Activated T-cell treated with anti-CD3 and anti-CD28 coated beads, Interleukin-2, amount 50 U/mL, for 48 hours (primary cell): ENCODE measurements at regions not wholly inside any gene's neighbourhood (a gene's known extent, or its start where the extent isn't known, plus 50 kb on each side); places are given as distances from the start of the nearest gene placed in this dataset.
"Not testable (repeated sequence)": the region's sequence is repeated elsewhere in the genome, so short reads cannot be mapped to it uniquely, and the experiment has no call there.

ENCODE experiments used
- DNase-seq, 2 experiments: peaks; one replicate each; pipeline ENCODE4 v3.0.0-alpha.2; 2020

GRCh38 chr10:10020945-10021344, 996.7 kb upstream of the CELF2 start:
- DNase-seq: no peak

DNA sequence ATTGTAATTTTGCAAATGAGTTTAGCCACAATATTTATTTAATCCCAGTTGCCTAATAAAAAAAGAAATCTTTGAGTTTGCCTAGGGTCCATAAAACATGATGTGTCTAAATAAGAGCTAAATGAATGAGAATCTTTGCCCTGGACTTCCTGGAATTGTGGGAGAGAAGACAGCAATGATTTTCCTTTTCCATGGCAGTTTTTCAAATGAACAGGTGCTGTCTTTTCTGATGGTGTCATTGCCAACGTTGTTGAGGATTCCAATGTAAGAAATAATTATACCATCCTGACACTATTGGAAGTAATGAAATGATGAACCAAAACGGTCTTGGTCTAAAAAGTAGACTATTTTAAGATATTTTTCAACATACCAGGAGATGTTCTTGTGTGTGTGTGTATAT, 984.7 kb upstream of the CELF2 start:
- no peak for DNase-seq

DNA sequence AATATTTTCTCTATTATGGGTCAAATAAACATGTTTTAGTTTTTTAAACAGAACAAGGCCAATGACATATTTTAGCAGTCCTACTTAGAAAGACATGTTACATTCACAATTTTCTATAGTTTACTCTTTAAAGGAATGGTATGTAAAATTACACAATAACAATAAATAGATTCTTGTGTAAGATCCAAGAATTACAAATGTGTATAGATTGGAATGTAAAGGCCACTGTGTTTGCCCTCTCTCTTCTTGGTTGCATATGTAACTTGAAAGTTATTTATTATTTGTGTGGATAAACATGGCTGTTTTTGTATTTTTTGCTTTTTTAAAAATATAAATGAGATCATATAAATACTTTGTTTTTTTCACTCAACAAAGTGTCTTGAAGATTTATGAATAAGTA, 979.3 kb upstream of the CELF2 start:
- no peak for DNase-seq

DNA sequence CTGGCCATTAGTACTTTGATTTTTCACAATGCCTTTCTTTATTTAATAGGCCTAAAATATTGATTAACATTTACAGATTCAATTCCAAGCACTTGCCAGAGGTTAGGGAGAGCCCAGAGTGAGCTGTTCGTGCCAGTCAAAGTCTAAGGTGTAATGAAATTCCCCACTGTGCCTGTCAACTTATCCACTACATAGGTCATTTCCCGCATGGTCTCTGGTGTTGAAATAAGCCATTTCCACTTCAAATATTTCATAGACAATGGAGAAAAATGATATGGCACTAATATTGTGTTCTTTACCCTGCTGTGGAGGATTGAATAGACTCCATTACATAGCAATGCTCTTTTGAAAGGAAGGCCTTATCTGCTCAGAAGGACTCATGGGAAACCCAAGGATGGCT, 978.1 kb upstream of the CELF2 start:
- DNase-seq: no peak

- DNase-seq: no peak
Observed at GRCh38 chr10:10043083-10043482, 974.6 kb upstream of the CELF2 start.

DNA sequence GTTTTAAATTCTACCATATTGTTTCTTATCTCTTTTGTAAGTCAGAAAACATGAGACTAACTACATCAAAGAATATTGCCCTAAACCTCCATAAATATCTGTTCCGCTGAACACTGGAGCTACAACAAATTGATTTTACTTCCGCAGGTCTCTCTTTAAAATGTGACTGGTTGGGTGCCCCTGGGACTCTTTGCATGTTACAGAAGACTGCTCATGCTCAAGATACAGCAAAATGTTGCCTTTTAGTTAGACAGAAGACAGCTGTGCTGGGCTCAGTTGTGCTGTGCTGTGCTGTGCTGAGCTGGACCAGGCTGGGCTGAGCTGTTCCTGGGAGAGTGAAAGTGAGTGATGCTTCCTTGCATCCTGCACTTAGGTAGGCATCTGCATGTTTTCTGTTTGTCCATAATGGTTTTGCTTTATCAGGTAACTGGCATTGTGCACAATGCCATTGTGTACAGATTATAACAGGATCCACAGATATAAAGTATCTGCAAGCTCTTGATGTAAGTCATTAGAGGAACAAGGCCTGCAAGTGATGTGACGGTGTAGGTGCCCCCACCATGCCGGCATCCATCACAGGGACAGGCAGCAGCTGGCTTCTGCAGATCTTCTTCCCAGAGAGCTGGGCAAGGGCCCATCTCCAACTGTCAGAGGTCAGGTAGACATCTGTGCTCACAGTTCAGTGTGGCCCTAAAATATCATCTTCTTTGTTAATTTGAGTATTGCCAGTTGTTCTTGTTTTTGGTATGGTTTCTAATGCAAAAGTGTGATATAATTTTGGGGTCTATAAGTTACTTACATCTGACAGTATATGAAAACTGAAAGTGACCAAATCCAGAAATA, 972.5 kb upstream of the CELF2 start:
- no peak for DNase-seq

- DNase-seq: no peak
Observed at GRCh38 chr10:10045765-10046028, 972.0 kb upstream of the CELF2 start.

- no peak for DNase-seq
Observed at GRCh38 chr10:10047426-10047825, 970.2 kb upstream of the CELF2 start.

- DNase-seq: no peak
Observed at GRCh38 chr10:10053051-10053450, 964.6 kb upstream of the CELF2 start.

DNA sequence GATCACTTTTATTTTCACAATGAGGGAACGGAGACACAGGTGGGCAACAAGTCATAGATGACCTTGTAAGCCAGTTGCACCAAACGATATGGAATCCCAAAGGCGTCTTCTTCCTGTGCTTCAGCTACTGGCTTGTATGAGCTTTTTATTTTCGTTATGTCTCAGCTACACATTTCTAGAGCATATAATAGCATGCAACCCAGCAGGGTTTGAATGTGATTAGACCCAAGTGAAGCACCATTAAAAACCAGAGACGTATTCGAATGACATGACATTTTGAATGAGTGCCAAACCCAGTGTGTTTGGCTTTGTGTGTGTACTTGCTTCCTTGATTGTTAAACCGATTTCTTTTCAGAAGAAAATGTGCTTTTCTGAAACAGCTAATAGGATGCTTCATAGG, 963.2 kb upstream of the CELF2 start:
- no peak for DNase-seq

DNA sequence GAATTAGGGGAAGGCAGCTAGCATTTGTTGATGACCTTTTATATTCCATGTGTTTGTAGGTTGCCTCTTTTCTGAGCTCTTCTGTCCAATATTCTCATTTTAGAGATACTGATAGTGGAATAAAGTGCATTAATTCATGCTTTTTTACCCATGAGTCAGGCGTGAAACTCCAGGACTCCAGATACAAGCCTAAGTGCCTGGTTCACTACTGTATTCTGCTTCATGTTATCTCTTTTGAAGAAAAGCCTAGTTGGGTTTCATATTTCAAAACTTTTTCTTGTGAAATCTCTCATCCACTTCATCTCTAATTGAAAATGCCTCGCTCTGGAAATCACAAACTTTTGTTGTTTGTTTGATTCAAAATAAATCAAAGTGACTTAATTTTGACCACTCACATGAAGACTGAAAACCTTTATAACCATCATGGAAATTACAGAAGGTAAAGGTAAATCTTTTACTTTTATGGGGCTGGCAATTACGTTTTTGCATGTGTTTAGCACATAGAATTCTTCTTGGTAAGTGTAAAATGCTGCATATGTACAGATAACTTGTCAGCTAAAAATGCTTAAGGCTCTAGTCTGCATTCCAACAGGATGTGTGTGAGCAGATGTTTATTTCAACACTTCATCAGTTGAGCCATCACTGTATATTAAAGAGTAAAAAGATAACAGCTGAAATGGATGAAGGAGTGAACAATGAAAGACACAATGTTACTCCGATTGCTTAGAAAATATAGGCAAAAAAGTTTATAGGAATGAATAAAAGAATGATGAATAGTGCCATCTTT, 961.8 kb upstream of the CELF2 start:
- DNase-seq: no peak

DNA sequence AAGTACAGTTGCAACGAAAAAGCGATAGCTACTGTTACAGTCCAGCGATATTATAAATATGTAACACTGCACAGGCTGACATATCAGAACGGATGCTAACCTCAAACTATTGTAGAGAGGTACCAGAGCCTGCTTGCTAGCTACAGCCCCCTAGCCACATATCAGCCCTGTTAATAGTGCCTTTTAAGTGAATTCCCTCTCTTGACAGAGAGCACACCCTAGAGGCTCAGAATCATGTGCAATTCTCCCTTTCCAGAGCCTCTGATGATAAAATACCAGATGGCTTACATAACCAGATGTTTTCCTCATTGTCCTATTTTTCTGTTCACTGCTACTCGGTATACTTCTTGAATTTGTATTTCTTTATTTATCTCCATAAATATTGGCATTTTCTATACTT, 960.7 kb upstream of the CELF2 start:
- DNase-seq: no peak

GRCh38 chr10:10067644-10068043, 950.0 kb upstream of the CELF2 start:
- no peak for DNase-seq

- not testable (repeated sequence) for DNase-seq
Observed at GRCh38 chr10:10074847-10075246, 942.8 kb upstream of the CELF2 start.

GRCh38 chr10:10078446-10078845, 939.2 kb upstream of the CELF2 start:
- DNase-seq: no peak

GRCh38 chr10:10092581-10092980, 925.1 kb upstream of the CELF2 start:
- DNase-seq: no peak

DNA sequence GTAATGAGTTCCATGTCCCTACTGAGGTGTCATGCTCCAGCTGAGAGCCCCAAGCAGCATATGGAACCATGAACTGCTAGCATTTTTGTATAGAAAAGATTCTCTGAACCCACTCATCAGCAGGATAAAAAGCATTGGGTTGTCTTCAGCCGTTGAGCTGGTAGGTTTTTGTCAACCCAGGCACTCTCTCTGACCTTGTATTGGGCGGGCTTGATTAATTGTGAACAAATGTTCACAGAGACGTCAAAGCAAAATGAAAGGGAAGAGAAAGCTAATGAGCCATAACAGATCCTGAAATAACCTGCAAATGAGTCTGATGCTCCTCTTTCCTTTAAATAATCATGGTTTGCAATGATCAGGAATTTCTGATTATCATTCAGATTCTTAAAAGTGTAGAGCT, 924.7 kb upstream of the CELF2 start:
- DNase-seq: no peak

DNA sequence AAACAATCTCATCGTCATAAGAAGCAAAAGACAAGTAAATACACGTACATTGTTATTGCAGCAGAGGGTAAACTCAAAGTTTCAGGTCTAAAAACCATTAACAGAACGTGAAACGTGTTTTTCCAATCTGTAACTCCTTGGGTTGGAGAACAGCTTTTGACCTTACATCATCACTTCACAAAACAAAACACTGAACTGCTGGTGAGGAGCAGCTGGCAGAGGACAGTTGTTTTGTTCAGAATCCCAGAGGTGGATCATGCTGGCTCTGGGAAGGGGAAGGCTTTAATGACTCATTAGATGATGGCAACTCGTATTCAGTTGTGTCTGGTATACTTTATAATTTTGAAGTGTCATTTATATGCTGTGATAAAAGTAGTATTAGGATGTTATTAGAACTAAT, 923.0 kb upstream of the CELF2 start:
- DNase-seq: no peak

- DNase-seq: no peak
Observed at GRCh38 chr10:10096296-10096695, 921.4 kb upstream of the CELF2 start.

- no peak for DNase-seq
Observed at GRCh38 chr10:10096898-10097297, 920.8 kb upstream of the CELF2 start.

GRCh38 chr10:10101106-10101505, 916.6 kb upstream of the CELF2 start:
- no peak for DNase-seq

GRCh38 chr10:10110844-10111490, 906.7 kb upstream of the CELF2 start:
- no peak for DNase-seq

DNA sequence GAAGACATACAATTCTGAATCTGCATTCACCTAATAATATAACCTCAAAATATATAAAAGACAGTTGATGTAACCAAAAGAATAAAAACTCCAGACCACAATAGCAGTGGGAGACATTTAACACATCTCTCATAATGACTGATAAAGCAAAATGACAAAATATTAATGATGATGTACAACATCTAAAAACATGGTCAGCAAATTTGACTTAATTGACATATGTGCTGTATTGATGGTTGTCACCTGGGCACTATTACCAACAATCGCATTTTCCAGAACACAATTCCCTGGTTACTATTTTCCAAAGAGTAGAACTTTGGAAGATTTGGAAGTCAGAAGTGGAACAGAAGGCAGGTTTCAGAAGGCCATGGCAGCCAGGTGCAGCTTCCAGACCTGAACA, 899.5 kb upstream of the CELF2 start:
- DNase-seq: no peak

- no peak for DNase-seq
Observed at GRCh38 chr10:10120671-10121070, 897.0 kb upstream of the CELF2 start.
